DOHH2 (cell line): ENCODE measurements at regions not wholly inside any gene's neighbourhood (a gene's known extent, or its start where the extent isn't known, plus 50 kb on each side); places are given as distances from the start of the nearest gene placed in this dataset.

Experiments
- H3F3A ChIP-seq: fragments of 200-600 bp; sonication (generic), shearing (Covaris generic); 2 replicates; pipeline ENCODE4 v1.6.0; 2016; ENCODE audit warnings: antibody characterized with exemption, mild to moderate bottlenecking; ENCODE audit not compliant: control insufficient read depth, insufficient read depth
- H3K27ac ChIP-seq: fragments of 200-600 bp; sonication (generic); 2 replicates; pipeline ENCODE4 v1.5.1; 2014; ENCODE audit warnings: low read depth, mild to moderate bottlenecking, low read length, moderate library complexity
- H3K27me3 ChIP-seq: fragments of 200-600 bp; sonication (generic); 2 replicates; pipeline ENCODE4 v1.6.1; 2014; ENCODE audit warnings: mild to moderate bottlenecking, low read length, mixed read lengths; ENCODE audit not compliant: control insufficient read depth
- H3K36me3 ChIP-seq: fragments of 200-600 bp; sonication (generic); 2 replicates; pipeline ENCODE4 v1.6.1; 2014; ENCODE audit warnings: mild to moderate bottlenecking, low read length, moderate library complexity, mixed read lengths; ENCODE audit not compliant: control insufficient read depth
- H3K4me1 ChIP-seq: fragments of 200-600 bp; sonication (generic); 2 replicates; pipeline ENCODE4 v1.6.1; 2014; ENCODE audit warnings: mild to moderate bottlenecking, low read length, mixed read lengths; ENCODE audit not compliant: control insufficient read depth
- H3K4me2 ChIP-seq: fragments of 200-600 bp; sonication (generic); 2 replicates; pipeline ENCODE4 v1.6.0; 2014; ENCODE audit warnings: mild to moderate bottlenecking, low read length, moderate library complexity
- H3K4me3 ChIP-seq: fragments of 200-600 bp; sonication (generic); 2 replicates; pipeline ENCODE4 v1.5.1; 2014; ENCODE audit warnings: mild to moderate bottlenecking, low read length, mixed read lengths
- H3K79me2 ChIP-seq: fragments of 200-600 bp; sonication (generic); 2 replicates; pipeline ENCODE4 v1.6.1; 2014; ENCODE audit warnings: mild to moderate bottlenecking, low read length, mixed read lengths; ENCODE audit not compliant: control insufficient read depth
- H3K9me2 ChIP-seq: fragments of 200-600 bp; sonication (generic); replicated peaks from 2 replicates; pipeline ENCODE4 v1.6.1; 2014; ENCODE audit warnings: mild to moderate bottlenecking, low read length, mixed read lengths; ENCODE audit not compliant: control insufficient read depth
- H3K9me3 ChIP-seq: fragments of 200-600 bp; sonication (generic); 2 replicates; pipeline ENCODE4 v1.6.1; 2014; ENCODE audit warnings: antibody characterized with exemption, low read length, mixed read lengths; ENCODE audit not compliant: control insufficient read depth, insufficient read depth
- H4K20me1 ChIP-seq: fragments of 200-600 bp; sonication (generic); 2 replicates; pipeline ENCODE4 v1.6.0; 2014; ENCODE audit warnings: low read depth, mild to moderate bottlenecking, antibody characterized with exemption, low read length, moderate library complexity; ENCODE audit not compliant: control insufficient read depth, insufficient read depth
- EZH2phosphoT487 ChIP-seq: fragments of 200-600 bp; sonication (generic); IDR thresholded peaks from 2 replicates; pipeline ENCODE4 v1.6.1; 2017; ENCODE audit warnings: borderline replicate concordance, mild to moderate bottlenecking, antibody characterized with exemption, low read length, moderate library complexity, mixed read lengths
- TF ChIP-seq, protein P1 (sequence below): fragments of 200-600 bp; sonication (generic); IDR thresholded peaks from one replicate; pipeline ENCODE4 v1.5.1; 2014; ENCODE audit warnings: antibody characterized with exemption, mild to moderate bottlenecking, low read depth, low read length; ENCODE audit not compliant: poor library complexity, severe bottlenecking

DNA sequence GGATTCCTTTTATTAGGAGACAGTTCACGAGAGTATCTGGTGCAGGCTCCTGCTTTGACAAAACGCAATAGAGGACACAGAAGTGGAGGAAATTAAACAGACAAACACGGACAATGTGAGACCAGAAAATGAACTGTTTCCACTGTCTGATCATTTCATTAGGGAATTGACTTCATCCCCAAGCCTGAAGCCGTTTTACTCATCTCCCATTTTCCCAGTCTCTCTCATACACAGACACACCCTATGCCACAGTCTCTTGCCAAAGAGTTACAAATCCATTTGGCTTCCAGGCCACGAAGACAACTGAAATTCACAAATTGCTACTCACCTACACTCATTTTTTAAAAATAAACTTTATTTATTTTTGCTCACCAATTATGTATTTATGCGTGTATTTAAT is 1087.8 kb upstream of the TMEM132C start:
- no peak for TF ChIP-seq EZH2phosphoT487
- TF ChIP-seq, protein P1, sequence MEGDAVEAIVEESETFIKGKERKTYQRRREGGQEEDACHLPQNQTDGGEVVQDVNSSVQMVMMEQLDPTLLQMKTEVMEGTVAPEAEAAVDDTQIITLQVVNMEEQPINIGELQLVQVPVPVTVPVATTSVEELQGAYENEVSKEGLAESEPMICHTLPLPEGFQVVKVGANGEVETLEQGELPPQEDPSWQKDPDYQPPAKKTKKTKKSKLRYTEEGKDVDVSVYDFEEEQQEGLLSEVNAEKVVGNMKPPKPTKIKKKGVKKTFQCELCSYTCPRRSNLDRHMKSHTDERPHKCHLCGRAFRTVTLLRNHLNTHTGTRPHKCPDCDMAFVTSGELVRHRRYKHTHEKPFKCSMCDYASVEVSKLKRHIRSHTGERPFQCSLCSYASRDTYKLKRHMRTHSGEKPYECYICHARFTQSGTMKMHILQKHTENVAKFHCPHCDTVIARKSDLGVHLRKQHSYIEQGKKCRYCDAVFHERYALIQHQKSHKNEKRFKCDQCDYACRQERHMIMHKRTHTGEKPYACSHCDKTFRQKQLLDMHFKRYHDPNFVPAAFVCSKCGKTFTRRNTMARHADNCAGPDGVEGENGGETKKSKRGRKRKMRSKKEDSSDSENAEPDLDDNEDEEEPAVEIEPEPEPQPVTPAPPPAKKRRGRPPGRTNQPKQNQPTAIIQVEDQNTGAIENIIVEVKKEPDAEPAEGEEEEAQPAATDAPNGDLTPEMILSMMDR: no peak
- no peaks in the 10 kb centered on the region for H3F3A ChIP-seq
- H3K36me3 ChIP-seq: no peaks in the 10 kb centered on the region
- no peaks in the 10 kb centered on the region for H3K79me2 ChIP-seq
- H3K9me2 ChIP-seq: no peaks in the 10 kb centered on the region
- no peak overlapping the region for H3K27ac ChIP-seq
- H3K4me3 ChIP-seq: no peak overlapping the region
- H3K4me2 ChIP-seq: no peak overlapping the region
- no peaks in the 10 kb centered on the region for H3K27me3 ChIP-seq
- H3K4me1 ChIP-seq: no peaks in the 10 kb centered on the region
- H4K20me1 ChIP-seq: no peaks in the 10 kb centered on the region
- H3K9me3 ChIP-seq: peaks cover 14% of the 10 kb centered on the region; the same call in 1 of the 2 replicates

DNA sequence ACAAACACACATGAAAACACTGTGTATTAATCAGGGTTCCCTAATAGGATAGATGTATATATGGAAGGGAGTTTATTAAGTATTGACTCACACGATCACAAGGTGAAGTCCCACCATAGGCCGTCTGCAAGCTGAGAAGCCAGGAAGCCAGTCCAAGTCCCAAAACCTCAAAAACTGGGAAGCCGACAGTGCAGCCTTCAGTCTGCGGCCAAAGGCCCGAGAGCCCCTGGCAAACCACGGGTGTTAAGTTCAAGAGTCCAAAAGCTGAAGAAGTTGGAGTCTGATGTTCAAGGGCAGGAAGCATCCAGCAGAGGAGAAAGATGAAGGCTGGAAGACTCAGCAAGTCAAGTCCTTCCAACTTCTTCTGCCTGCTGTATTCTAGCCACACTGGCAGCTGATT is 1085.0 kb upstream of the TMEM132C start:
- no peaks in the 10 kb centered on the region for H3K36me3 ChIP-seq
- no peak overlapping the region for H3K4me3 ChIP-seq
- H3K4me2 ChIP-seq: no peak overlapping the region
- H4K20me1 ChIP-seq: no peaks in the 10 kb centered on the region
- TF ChIP-seq, protein P1: no peak
- TF ChIP-seq EZH2phosphoT487: no peak
- no peak overlapping the region for H3K27ac ChIP-seq
- peaks cover 9% of the 10 kb centered on the region; the same call in 1 of the 2 replicates for H3K9me3 ChIP-seq
- no peaks in the 10 kb centered on the region for H3K79me2 ChIP-seq
- no peaks in the 10 kb centered on the region for H3K27me3 ChIP-seq
- no peaks in the 10 kb centered on the region for H3K9me2 ChIP-seq
- no peaks in the 10 kb centered on the region for H3F3A ChIP-seq
- no peaks in the 10 kb centered on the region for H3K4me1 ChIP-seq

DNA sequence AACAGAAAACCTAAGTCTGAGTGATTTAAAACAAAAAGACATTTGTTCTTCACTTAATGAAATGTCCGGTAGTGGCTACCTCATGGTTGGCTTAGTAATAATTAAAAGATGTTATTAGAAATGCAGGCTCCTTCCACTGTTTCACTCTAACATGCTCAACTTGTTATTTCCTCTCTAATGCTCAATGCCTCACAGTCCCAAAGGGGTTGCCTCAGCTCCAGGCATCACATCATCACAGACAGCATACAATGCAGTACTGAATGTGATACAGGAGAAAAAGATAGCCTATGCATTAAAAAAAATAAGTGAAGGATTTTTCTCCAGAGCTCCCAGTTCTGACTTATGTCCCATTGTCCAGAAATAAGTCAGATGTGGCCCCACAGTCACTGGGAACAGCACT is 1077.0 kb upstream of the TMEM132C start:
- no peaks in the 10 kb centered on the region for H3K9me3 ChIP-seq
- no peaks in the 10 kb centered on the region for H3K9me2 ChIP-seq
- no peak overlapping the region for H3K27ac ChIP-seq
- H3K4me1 ChIP-seq: no peaks in the 10 kb centered on the region
- no peaks in the 10 kb centered on the region for H3K36me3 ChIP-seq
- H3K4me3 ChIP-seq: no peak overlapping the region
- H3K27me3 ChIP-seq: no peaks in the 10 kb centered on the region
- H3F3A ChIP-seq: no peaks in the 10 kb centered on the region
- H3K4me2 ChIP-seq: no peak overlapping the region
- TF ChIP-seq, protein P1: no peak
- no peak for TF ChIP-seq EZH2phosphoT487
- H3K79me2 ChIP-seq: no peaks in the 10 kb centered on the region
- no peaks in the 10 kb centered on the region for H4K20me1 ChIP-seq

DNA sequence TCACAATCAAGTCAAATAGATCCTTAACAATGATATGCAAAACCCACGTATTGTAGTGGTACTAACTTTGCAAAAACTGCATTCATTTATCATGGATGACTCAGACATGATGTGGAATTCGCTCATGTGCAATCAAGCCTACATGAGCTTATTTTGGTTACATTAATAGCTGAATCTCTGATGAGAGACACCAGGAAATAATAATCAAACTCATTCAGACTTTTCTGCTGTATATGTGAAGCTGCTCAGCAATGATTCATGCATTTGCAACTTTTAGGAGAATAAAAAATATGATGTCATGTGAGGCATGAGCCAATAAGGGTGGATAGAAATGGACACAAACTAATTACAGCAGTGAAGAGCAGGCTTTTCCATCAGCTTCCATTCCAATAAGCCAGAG is 1075.8 kb upstream of the TMEM132C start:
- H3K36me3 ChIP-seq: no peaks in the 10 kb centered on the region
- H3F3A ChIP-seq: no peaks in the 10 kb centered on the region
- no peak overlapping the region for H3K27ac ChIP-seq
- H3K27me3 ChIP-seq: no peaks in the 10 kb centered on the region
- no peak overlapping the region for H3K4me2 ChIP-seq
- TF ChIP-seq EZH2phosphoT487: no peak
- TF ChIP-seq, protein P1: no peak
- no peaks in the 10 kb centered on the region for H3K79me2 ChIP-seq
- H4K20me1 ChIP-seq: no peaks in the 10 kb centered on the region
- no peaks in the 10 kb centered on the region for H3K4me1 ChIP-seq
- no peaks in the 10 kb centered on the region for H3K9me2 ChIP-seq
- no peaks in the 10 kb centered on the region for H3K9me3 ChIP-seq
- H3K4me3 ChIP-seq: no peak overlapping the region
